ENCODE measurements at regions not wholly inside any gene's neighbourhood (a gene's known extent, or its start where the extent isn't known, plus 50 kb on each side); places are given as distances from the start of the nearest gene placed in this dataset.

- Histone ChIP-seq H3K9me3 (ENCODE audit: control insufficient read depth in 2 of 2, insufficient read depth in 1 of 2, low read depth in 1 of 2, low read length in 1 of 2) (no peaks in the 10 kb centered on the region), H3K36me3 (ENCODE audit: control insufficient read depth in 2 of 2, insufficient read depth in 2 of 2, low read length in 1 of 2) (no peaks in the 10 kb centered on the region), H3K27ac (ENCODE audit: low read depth in 2 of 2, low read length in 1 of 2) (no peak overlapping the region), H3K4me1 (ENCODE audit: control insufficient read depth in 2 of 2, insufficient read depth in 2 of 2, low read length in 1 of 2) (no peaks in the 10 kb centered on the region), H3K27me3 (ENCODE audit: control insufficient read depth in 1 of 2, insufficient read depth in 2 of 2, low read length in 2 of 2) (no peaks in the 10 kb centered on the region), H3K4me3 (ENCODE audit: low read depth in 1 of 2, low read length in 2 of 2) (no peak overlapping the region)
- WGBS, 2 donors, result 28 to 44% methylated on average over 5 of the region's 5 CpGs
Measured at GRCh38 chr18:40414155-40414754, 1540.8 kb upstream of the PIK3C3 start.

- WGBS, 2 donors, result 40 to 47% methylated on average over 3 of the region's 3 CpGs
- Histone ChIP-seq H3K9me3 (ENCODE audit: control insufficient read depth in 2 of 2, insufficient read depth in 1 of 2, low read depth in 1 of 2, low read length in 1 of 2) (no peaks in the 10 kb centered on the region), H3K4me1 (ENCODE audit: control insufficient read depth in 2 of 2, insufficient read depth in 2 of 2, low read length in 1 of 2) (no peaks in the 10 kb centered on the region), H3K36me3 (ENCODE audit: control insufficient read depth in 2 of 2, insufficient read depth in 2 of 2, low read length in 1 of 2) (no peaks in the 10 kb centered on the region), H3K4me3 (ENCODE audit: low read depth in 1 of 2, low read length in 2 of 2) (no peak overlapping the region), H3K27me3 (ENCODE audit: control insufficient read depth in 1 of 2, insufficient read depth in 2 of 2, low read length in 2 of 2) (no peaks in the 10 kb centered on the region), H3K27ac (ENCODE audit: low read depth in 2 of 2, low read length in 1 of 2) (no peak overlapping the region)
Measured at GRCh38 chr18:40413160-40413559, 1541.9 kb upstream of the PIK3C3 start.

GRCh38 chr18:40412410-40412809 lies 1542.6 kb upstream of the PIK3C3 start:
- 50 to 76% methylated on average over 3 of the region's 3 CpGs for WGBS, 2 donors

GRCh38 chr18:40407909-40408308 lies 1547.1 kb upstream of the PIK3C3 start:
- Histone ChIP-seq H3K27me3 (ENCODE audit: control insufficient read depth in 1 of 2, insufficient read depth in 2 of 2, low read length in 2 of 2) (no peaks in the 10 kb centered on the region), H3K9me3 (ENCODE audit: control insufficient read depth in 2 of 2, insufficient read depth in 1 of 2, low read depth in 1 of 2, low read length in 1 of 2) (no peaks in the 10 kb centered on the region), H3K27ac (ENCODE audit: low read depth in 2 of 2, low read length in 1 of 2) (no peak overlapping the region), H3K36me3 (ENCODE audit: control insufficient read depth in 2 of 2, insufficient read depth in 2 of 2, low read length in 1 of 2) (no peaks in the 10 kb centered on the region), H3K4me1 (ENCODE audit: control insufficient read depth in 2 of 2, insufficient read depth in 2 of 2, low read length in 1 of 2) (no peaks in the 10 kb centered on the region), H3K4me3 (ENCODE audit: low read depth in 1 of 2, low read length in 2 of 2) (no peak overlapping the region)
- 37 to 38% methylated on average over 3 of the region's 3 CpGs for WGBS, 2 donors

More at GRCh38 chr18:40412410-40412809, 1542.6 kb upstream of the PIK3C3 start:
- Histone ChIP-seq H3K27me3 (ENCODE audit: control insufficient read depth in 1 of 2, insufficient read depth in 2 of 2, low read length in 2 of 2) (no peaks in the 10 kb centered on the region), H3K4me1 (ENCODE audit: control insufficient read depth in 2 of 2, insufficient read depth in 2 of 2, low read length in 1 of 2) (no peaks in the 10 kb centered on the region), H3K9me3 (ENCODE audit: control insufficient read depth in 2 of 2, insufficient read depth in 1 of 2, low read depth in 1 of 2, low read length in 1 of 2) (no peaks in the 10 kb centered on the region), H3K27ac (ENCODE audit: low read depth in 2 of 2, low read length in 1 of 2) (no peak overlapping the region), H3K4me3 (ENCODE audit: low read depth in 1 of 2, low read length in 2 of 2) (no peak overlapping the region), H3K36me3 (ENCODE audit: control insufficient read depth in 2 of 2, insufficient read depth in 2 of 2, low read length in 1 of 2) (no peaks in the 10 kb centered on the region)

GRCh38 chr18:40404284-40404683 lies 1550.8 kb upstream of the PIK3C3 start:
- Histone ChIP-seq H3K27ac (ENCODE audit: low read depth in 2 of 2, low read length in 1 of 2) (no peak overlapping the region), H3K36me3 (ENCODE audit: control insufficient read depth in 2 of 2, insufficient read depth in 2 of 2, low read length in 1 of 2) (no peaks in the 10 kb centered on the region), H3K9me3 (ENCODE audit: control insufficient read depth in 2 of 2, insufficient read depth in 1 of 2, low read depth in 1 of 2, low read length in 1 of 2) (no peaks in the 10 kb centered on the region), H3K4me3 (ENCODE audit: low read depth in 1 of 2, low read length in 2 of 2) (no peak overlapping the region), H3K27me3 (ENCODE audit: control insufficient read depth in 1 of 2, insufficient read depth in 2 of 2, low read length in 2 of 2) (no peaks in the 10 kb centered on the region), H3K4me1 (ENCODE audit: control insufficient read depth in 2 of 2, insufficient read depth in 2 of 2, low read length in 1 of 2) (no peaks in the 10 kb centered on the region)
- WGBS, 2 donors, result 81 to 89% methylated on average over 1 of the region's 1 CpG

GRCh38 chr18:40402052-40402451 lies 1553.0 kb upstream of the PIK3C3 start:
- H3K9me3 ChIP-seq (ENCODE audit: control insufficient read depth in 2 of 2, insufficient read depth in 1 of 2, low read depth in 1 of 2, low read length in 1 of 2), result no peaks in the 10 kb centered on the region
- no peak overlapping the region for H3K4me3 ChIP-seq (ENCODE audit: low read depth in 1 of 2, low read length in 2 of 2)
- no peaks in the 10 kb centered on the region for H3K36me3 ChIP-seq (ENCODE audit: control insufficient read depth in 2 of 2, insufficient read depth in 2 of 2, low read length in 1 of 2)
- H3K27ac ChIP-seq (ENCODE audit: low read depth in 2 of 2, low read length in 1 of 2), result no peak overlapping the region
- 68 to 74% methylated on average over 1 of the region's 1 CpG for WGBS, 2 donors
- no peaks in the 10 kb centered on the region for H3K27me3 ChIP-seq (ENCODE audit: control insufficient read depth in 1 of 2, insufficient read depth in 2 of 2, low read length in 2 of 2)
- H3K4me1 ChIP-seq (ENCODE audit: control insufficient read depth in 2 of 2, insufficient read depth in 2 of 2, low read length in 1 of 2), result no peaks in the 10 kb centered on the region

- no peak overlapping the region for H3K4me3 ChIP-seq (ENCODE audit: low read depth in 1 of 2, low read length in 2 of 2)
- H3K4me1 ChIP-seq (ENCODE audit: control insufficient read depth in 2 of 2, insufficient read depth in 2 of 2, low read length in 1 of 2), result no peaks in the 10 kb centered on the region
- WGBS, 2 donors, result 83 to 85% methylated on average over 2 of the region's 2 CpGs
- no peaks in the 10 kb centered on the region for H3K9me3 ChIP-seq (ENCODE audit: control insufficient read depth in 2 of 2, insufficient read depth in 1 of 2, low read depth in 1 of 2, low read length in 1 of 2)
- H3K27me3 ChIP-seq (ENCODE audit: control insufficient read depth in 1 of 2, insufficient read depth in 2 of 2, low read length in 2 of 2), result peaks cover 0 to 2% of the 10 kb centered on the region in 2 donors
- H3K27ac ChIP-seq (ENCODE audit: low read depth in 2 of 2, low read length in 1 of 2), result no peak overlapping the region
- no peaks in the 10 kb centered on the region for H3K36me3 ChIP-seq (ENCODE audit: control insufficient read depth in 2 of 2, insufficient read depth in 2 of 2, low read length in 1 of 2)
Measured at GRCh38 chr18:40388121-40388520, 1566.9 kb upstream of the PIK3C3 start.

- Histone ChIP-seq H3K27ac (ENCODE audit: low read depth in 2 of 2, low read length in 1 of 2) (no peak overlapping the region), H3K27me3 (ENCODE audit: control insufficient read depth in 1 of 2, insufficient read depth in 2 of 2, low read length in 2 of 2) (peaks cover 0 to 2% of the 10 kb centered on the region in 2 donors), H3K36me3 (ENCODE audit: control insufficient read depth in 2 of 2, insufficient read depth in 2 of 2, low read length in 1 of 2) (no peaks in the 10 kb centered on the region), H3K4me3 (ENCODE audit: low read depth in 1 of 2, low read length in 2 of 2) (no peak overlapping the region), H3K9me3 (ENCODE audit: control insufficient read depth in 2 of 2, insufficient read depth in 1 of 2, low read depth in 1 of 2, low read length in 1 of 2) (no peaks in the 10 kb centered on the region), H3K4me1 (ENCODE audit: control insufficient read depth in 2 of 2, insufficient read depth in 2 of 2, low read length in 1 of 2) (no peaks in the 10 kb centered on the region)
- WGBS, 2 donors, result 81 to 96% methylated on average over 3 of the region's 3 CpGs
Measured at GRCh38 chr18:40387130-40387787, 1567.8 kb upstream of the PIK3C3 start.

GRCh38 chr18:40382197-40382596 lies 1572.8 kb upstream of the PIK3C3 start:
- Histone ChIP-seq H3K4me3 (ENCODE audit: low read depth in 1 of 2, low read length in 2 of 2) (no peak overlapping the region), H3K4me1 (ENCODE audit: control insufficient read depth in 2 of 2, insufficient read depth in 2 of 2, low read length in 1 of 2) (no peaks in the 10 kb centered on the region), H3K27ac (ENCODE audit: low read depth in 2 of 2, low read length in 1 of 2) (no peak overlapping the region), H3K9me3 (ENCODE audit: control insufficient read depth in 2 of 2, insufficient read depth in 1 of 2, low read depth in 1 of 2, low read length in 1 of 2) (no peaks in the 10 kb centered on the region), H3K36me3 (ENCODE audit: control insufficient read depth in 2 of 2, insufficient read depth in 2 of 2, low read length in 1 of 2) (no peaks in the 10 kb centered on the region), H3K27me3 (ENCODE audit: control insufficient read depth in 1 of 2, insufficient read depth in 2 of 2, low read length in 2 of 2) (no peaks in the 10 kb centered on the region)
- WGBS, 2 donors, result 73 to 78% methylated on average over 2 of the region's 2 CpGs

Measured in esophagus (tissue), 2 donors.